ENCODE measurements at regions not wholly inside any gene's neighbourhood (a gene's known extent, or its start where the extent isn't known, plus 50 kb on each side); places are given as distances from the start of the nearest gene placed in this dataset.
A peak's percentile ranks its signal among the peaks of the same experiment; 100 is the strongest.
"Not testable (repeated sequence)": the region's sequence is repeated elsewhere in the genome, so short reads cannot be mapped to it uniquely, and the experiment has no call there.

GRCh38 chr3:159301961-159302360 lies 500.1 kb downstream of the MFSD1 start:
- no peaks in the 10 kb centered on the region for H3K4me1 Mint-ChIP-seq (ENCODE audit: unreplicated experiment)
- no peaks in the 10 kb centered on the region for H3K36me3 Mint-ChIP-seq (ENCODE audit: unreplicated experiment)
- H3K27ac Mint-ChIP-seq (ENCODE audit: unreplicated experiment): no peak overlapping the region
- no peak overlapping the region for H3K4me3 Mint-ChIP-seq (ENCODE audit: unreplicated experiment)
- peaks cover 6% of the 10 kb centered on the region for H3K27me3 Mint-ChIP-seq (ENCODE audit: unreplicated experiment)
- DNase-seq (ENCODE audit: extremely low spot score, unreplicated experiment): no peak
- TF ChIP-seq CTCF (IDR thresholded peaks at IDR 0.05): no peak
- H3K9me3 Mint-ChIP-seq (ENCODE audit: unreplicated experiment): no peaks in the 10 kb centered on the region

- no peaks in the 10 kb centered on the region for H3K36me3 Mint-ChIP-seq (ENCODE audit: unreplicated experiment)
- no peak overlapping the region for H3K27ac Mint-ChIP-seq (ENCODE audit: unreplicated experiment)
- no peaks in the 10 kb centered on the region for H3K4me1 Mint-ChIP-seq (ENCODE audit: unreplicated experiment)
- DNase-seq (ENCODE audit: extremely low spot score, unreplicated experiment): no peak
- H3K27me3 Mint-ChIP-seq (ENCODE audit: unreplicated experiment): peaks cover 15% of the 10 kb centered on the region
- no peak overlapping the region for H3K4me3 Mint-ChIP-seq (ENCODE audit: unreplicated experiment)
- no peaks in the 10 kb centered on the region for H3K9me3 Mint-ChIP-seq (ENCODE audit: unreplicated experiment)
- TF ChIP-seq CTCF (IDR thresholded peaks at IDR 0.05): no peak
Observed at GRCh38 chr3:159305017-159305416, 503.2 kb downstream of the MFSD1 start.

- H3K36me3 Mint-ChIP-seq (ENCODE audit: unreplicated experiment); DNase-seq (ENCODE audit: extremely low spot score, unreplicated experiment); H3K4me3 Mint-ChIP-seq (ENCODE audit: unreplicated experiment); H3K4me1 Mint-ChIP-seq (ENCODE audit: unreplicated experiment); H3K9me3 Mint-ChIP-seq (ENCODE audit: unreplicated experiment); H3K27me3 Mint-ChIP-seq (ENCODE audit: unreplicated experiment); H3K27ac Mint-ChIP-seq (ENCODE audit: unreplicated experiment): not testable (repeated sequence)
Observed at GRCh38 chr3:159316706-159317105, 514.9 kb downstream of the MFSD1 start.

GRCh38 chr3:159319156-159319555 lies 517.3 kb downstream of the MFSD1 start:
- Mint-ChIP-seq H3K27ac (ENCODE audit: unreplicated experiment) (no peak overlapping the region), H3K27me3 (ENCODE audit: unreplicated experiment) (peaks cover 3% of the 10 kb centered on the region), H3K4me3 (ENCODE audit: unreplicated experiment) (no peak overlapping the region), H3K4me1 (ENCODE audit: unreplicated experiment) (no peaks in the 10 kb centered on the region), H3K9me3 (ENCODE audit: unreplicated experiment) (no peaks in the 10 kb centered on the region), H3K36me3 (ENCODE audit: unreplicated experiment) (no peaks in the 10 kb centered on the region)
- no peak for TF ChIP-seq CTCF (IDR thresholded peaks at IDR 0.05)
- no peak for DNase-seq (ENCODE audit: extremely low spot score, unreplicated experiment)

- H3K4me3 Mint-ChIP-seq (ENCODE audit: unreplicated experiment): no peak overlapping the region
- H3K27me3 Mint-ChIP-seq (ENCODE audit: unreplicated experiment): peaks cover 17% of the 10 kb centered on the region
- H3K27ac Mint-ChIP-seq (ENCODE audit: unreplicated experiment): no peak overlapping the region
- no peaks in the 10 kb centered on the region for H3K9me3 Mint-ChIP-seq (ENCODE audit: unreplicated experiment)
- TF ChIP-seq CTCF (IDR thresholded peaks at IDR 0.05): peak; percentile 63
- H3K36me3 Mint-ChIP-seq (ENCODE audit: unreplicated experiment): no peaks in the 10 kb centered on the region
- no peaks in the 10 kb centered on the region for H3K4me1 Mint-ChIP-seq (ENCODE audit: unreplicated experiment)
- DNase-seq (ENCODE audit: extremely low spot score, unreplicated experiment): no peak
Observed at GRCh38 chr3:159322322-159322939, 520.6 kb downstream of the MFSD1 start.

- no peak for DNase-seq (ENCODE audit: extremely low spot score, unreplicated experiment)
- Mint-ChIP-seq H3K27me3 (ENCODE audit: unreplicated experiment) (peaks cover 14% of the 10 kb centered on the region), H3K4me1 (ENCODE audit: unreplicated experiment) (no peaks in the 10 kb centered on the region), H3K36me3 (ENCODE audit: unreplicated experiment) (no peaks in the 10 kb centered on the region), H3K4me3 (ENCODE audit: unreplicated experiment) (no peak overlapping the region), H3K27ac (ENCODE audit: unreplicated experiment) (no peak overlapping the region), H3K9me3 (ENCODE audit: unreplicated experiment) (no peaks in the 10 kb centered on the region)
- TF ChIP-seq CTCF (IDR thresholded peaks at IDR 0.05): no peak
Observed at GRCh38 chr3:159323848-159324247, 522.0 kb downstream of the MFSD1 start.
